OCI-LY1 (cell line): ENCODE measurements at regions not wholly inside any gene's neighbourhood (a gene's known extent, or its start where the extent isn't known, plus 50 kb on each side); places are given as distances from the start of the nearest gene placed in this dataset.

Experiments
- EZH2 ChIP-seq: fragments of 200-600 bp; sonication (generic), shearing (Covaris generic); IDR thresholded peaks from 2 replicates; pipeline ENCODE4 v1.8.0; 2017; ENCODE audit warnings: borderline replicate concordance, mixed run types, mild to moderate bottlenecking, antibody characterized with exemption, low read length, moderate library complexity, mixed read lengths
- TF ChIP-seq, protein P1 (sequence below): fragments of 200-600 bp; sonication (generic), shearing (Covaris generic); IDR thresholded peaks from 2 replicates; pipeline ENCODE4 v1.5.1; 2017; ENCODE audit warnings: mild to moderate bottlenecking, antibody characterized with exemption, low read length, moderate library complexity, mixed read lengths

DNA sequence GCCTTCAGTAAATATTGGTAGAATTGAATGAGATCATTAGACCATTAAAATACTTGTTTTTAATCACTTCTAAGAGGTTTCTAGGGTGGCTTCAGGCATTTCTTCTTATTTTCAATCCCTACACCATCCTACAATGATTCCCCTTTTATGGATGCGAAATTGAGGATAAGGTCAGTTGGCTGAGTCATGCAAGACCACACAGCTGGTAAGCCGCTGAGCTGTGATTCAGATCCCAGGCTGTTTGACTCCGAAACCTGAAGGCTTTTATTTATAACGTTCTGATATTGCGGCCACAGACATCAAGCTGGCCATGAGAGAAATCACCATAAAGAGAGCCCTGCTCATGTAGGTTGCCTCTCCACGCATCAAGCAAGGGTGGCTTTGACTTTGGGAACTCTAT, 133.4 kb downstream of the VAPA start:
- TF ChIP-seq, protein P1, sequence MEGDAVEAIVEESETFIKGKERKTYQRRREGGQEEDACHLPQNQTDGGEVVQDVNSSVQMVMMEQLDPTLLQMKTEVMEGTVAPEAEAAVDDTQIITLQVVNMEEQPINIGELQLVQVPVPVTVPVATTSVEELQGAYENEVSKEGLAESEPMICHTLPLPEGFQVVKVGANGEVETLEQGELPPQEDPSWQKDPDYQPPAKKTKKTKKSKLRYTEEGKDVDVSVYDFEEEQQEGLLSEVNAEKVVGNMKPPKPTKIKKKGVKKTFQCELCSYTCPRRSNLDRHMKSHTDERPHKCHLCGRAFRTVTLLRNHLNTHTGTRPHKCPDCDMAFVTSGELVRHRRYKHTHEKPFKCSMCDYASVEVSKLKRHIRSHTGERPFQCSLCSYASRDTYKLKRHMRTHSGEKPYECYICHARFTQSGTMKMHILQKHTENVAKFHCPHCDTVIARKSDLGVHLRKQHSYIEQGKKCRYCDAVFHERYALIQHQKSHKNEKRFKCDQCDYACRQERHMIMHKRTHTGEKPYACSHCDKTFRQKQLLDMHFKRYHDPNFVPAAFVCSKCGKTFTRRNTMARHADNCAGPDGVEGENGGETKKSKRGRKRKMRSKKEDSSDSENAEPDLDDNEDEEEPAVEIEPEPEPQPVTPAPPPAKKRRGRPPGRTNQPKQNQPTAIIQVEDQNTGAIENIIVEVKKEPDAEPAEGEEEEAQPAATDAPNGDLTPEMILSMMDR, result no peak
- no peak for TF ChIP-seq EZH2
